Upper lobe of left lung (tissue), 6 donors: ENCODE measurements at regions not wholly inside any gene's neighbourhood (a gene's known extent, or its start where the extent isn't known, plus 50 kb on each side); places are given as distances from the start of the nearest gene placed in this dataset.

Source experiments
- ATAC-seq, 2 donors: fragments of 200-7000 bp; cut with Tn5 transposase; one replicate each; pipeline ENCODE4 v1.9.1; 2022; ENCODE audit warnings: mild to moderate bottlenecking in 2 of 2, moderate library complexity in 2 of 2; ENCODE audit not compliant: low FRiP score in 2 of 2
- DNase-seq, 2 donors: peaks; one replicate each; pipeline ENCODE4 v3.0.0-alpha.2; 2019 to 2020
- H3K27ac ChIP-seq, 4 donors: fragments of 200-600 bp; sonication (generic); one replicate each; pipeline ENCODE4 v1.5.1; 2016 to 2019
- H3K27me3 ChIP-seq, 4 donors: fragments of 200-600 bp; sonication (generic); one replicate each; pipeline ENCODE4 v1.5.1; 2017 to 2019
- H3K36me3 ChIP-seq, 4 donors: fragments of 200-600 bp; sonication (generic); one replicate each; pipeline ENCODE4 v1.5.1; 2016 to 2019
- H3K4me1 ChIP-seq, 4 donors: fragments of 200-600 bp; sonication (generic); one replicate each; pipeline ENCODE4 v1.5.1; 2018 to 2019
- H3K4me3 ChIP-seq, 4 donors: fragments of 200-600 bp; sonication (generic); one replicate each; pipeline ENCODE4 v1.5.1; 2017 to 2019; ENCODE audit warnings: mild to moderate bottlenecking in 2 of 4, moderate library complexity in 1 of 4
- H3K9me3 ChIP-seq, 4 donors: fragments of 200-600 bp; sonication (generic); one replicate each; pipeline ENCODE4 v1.5.1; 2018 to 2019
- CTCF ChIP-seq, 6 experiments: fragments of 450-650 bp in 4 of 6; fragments of 200-600 bp in 2 of 6; sonication (generic) in 2 of 6; IDR thresholded peaks; one replicate each; pipeline ENCODE4 v1.5.1; 2016 to 2019; ENCODE audit warnings: antibody characterized with exemption in 6 of 6
- EP300 ChIP-seq, 4 donors: sonication (generic); formaldehyde crosslinking; IDR thresholded peaks; one replicate each; pipeline ENCODE4 v1.5.1; 2017; ENCODE audit warnings: antibody characterized with exemption in 4 of 4, control low read depth in 2 of 4
- POLR2A ChIP-seq, 4 donors: fragments of 450-650 bp; IDR thresholded peaks; one replicate each; pipeline ENCODE4 v1.5.1; 2016 to 2017; ENCODE audit warnings: antibody characterized with exemption in 4 of 4, mild to moderate bottlenecking in 2 of 4
- POLR2AphosphoS5 ChIP-seq, 2 donors: sonication (generic); formaldehyde crosslinking; IDR thresholded peaks; one replicate each; pipeline ENCODE4 v1.5.1; 2017; ENCODE audit warnings: antibody characterized with exemption in 2 of 2
- WGBS, 2 donors: methylation state at CpG; one replicate each; pipeline ENCODE4 v1.1.5; 2017 to 2018; 5-methylcytosine and 5-hydroxymethylcytosine counted together
- donor health status: DM: no; HTN: no; CAD: no; lungs with moderate emphysema.
- donor health status: DM: no; HTN: yes; CAD: no; lungs with severe emphysema.

- H3K9me3 ChIP-seq: no peaks in the 10 kb centered on the region
Measured at GRCh38 chr1:25023826-25024225, 93.8 kb upstream of the RUNX3 start.

GRCh38 chr1:25023190-25023578 is 93.1 kb upstream of the RUNX3 start:
- TF ChIP-seq CTCF (IDR thresholded peaks at IDR 0.05) (no peak), EP300 (IDR thresholded peaks at IDR 0.05) (no peak), POLR2A (IDR thresholded peaks at IDR 0.05) (no peak), POLR2AphosphoS5 (IDR thresholded peaks at IDR 0.05) (no peak)
- no peak for DNase-seq
- Histone ChIP-seq H3K27me3 (no peaks in the 10 kb centered on the region), H3K4me1 (peaks cover 11 to 34% (median 16%) of the 10 kb centered on the region in 4 donors), H3K36me3 (no peaks in the 10 kb centered on the region), H3K4me3 (no peak overlapping the region), H3K27ac (peak overlapping the region; percentile 63 to 86 (median 76)), H3K9me3 (no peaks in the 10 kb centered on the region)
- no peak for ATAC-seq
- 75 to 80% methylated on average over 6 of the region's 6 CpGs for WGBS, 2 donors

More at GRCh38 chr1:25023826-25024225, 93.8 kb upstream of the RUNX3 start:
- peaks cover 11 to 37% (median 19%) of the 10 kb centered on the region in 4 donors for H3K4me1 ChIP-seq
- no peak for TF ChIP-seq CTCF (IDR thresholded peaks at IDR 0.05)
- no peak for TF ChIP-seq POLR2A (IDR thresholded peaks at IDR 0.05)
- TF ChIP-seq EP300 (IDR thresholded peaks at IDR 0.05): no peak
- no peak for TF ChIP-seq POLR2AphosphoS5 (IDR thresholded peaks at IDR 0.05)
- H3K27me3 ChIP-seq: no peaks in the 10 kb centered on the region
- 93 to 100% methylated on average over 2 to 5 of the region's 5 CpGs for WGBS, 2 donors
- no peak for ATAC-seq
- peak overlapping the region in 1 of 4 donors; percentile 2 for H3K27ac ChIP-seq
- no peaks in the 10 kb centered on the region for H3K36me3 ChIP-seq
- DNase-seq: no peak
- H3K4me3 ChIP-seq: no peak overlapping the region

GRCh38 chr1:25022361-25023189 is 92.5 kb upstream of the RUNX3 start:
- WGBS, 2 donors: 13 to 16% methylated on average over 8 to 18 of the region's 20 CpGs
- Histone ChIP-seq H3K36me3 (no peaks in the 10 kb centered on the region), H3K4me1 (peaks cover 11 to 34% (median 16%) of the 10 kb centered on the region in 4 donors), H3K4me3 (peak overlapping the region in 1 of 4 donors; percentile 7), H3K27me3 (no peaks in the 10 kb centered on the region), H3K9me3 (no peaks in the 10 kb centered on the region), H3K27ac (peak overlapping the region; percentile 63 to 86 (median 76))
- peak; percentile 86 to 89 for DNase-seq
- ATAC-seq: peak; percentile 78 to 81
- TF ChIP-seq CTCF (IDR thresholded peaks at IDR 0.05) (no peak), EP300 (IDR thresholded peaks at IDR 0.05) (peak in 3 of 4 donors; percentile 38 to 81 (median 55)), POLR2AphosphoS5 (IDR thresholded peaks at IDR 0.05) (peak; percentile 15 to 62), POLR2A (IDR thresholded peaks at IDR 0.05) (peak in 1 of 4 donors; percentile 47)

GRCh38 chr1:25021591-25022215 is 91.6 kb upstream of the RUNX3 start:
- 80 to 84% methylated on average over 8 to 9 of the region's 9 CpGs for WGBS, 2 donors
- H3K4me3 ChIP-seq: no peak overlapping the region
- DNase-seq (no peak), ATAC-seq (no peak)
- H3K36me3 ChIP-seq: no peaks in the 10 kb centered on the region
- no peak for TF ChIP-seq POLR2AphosphoS5 (IDR thresholded peaks at IDR 0.05)
- no peak for TF ChIP-seq POLR2A (IDR thresholded peaks at IDR 0.05)
- TF ChIP-seq CTCF (IDR thresholded peaks at IDR 0.05): no peak
- no peak for TF ChIP-seq EP300 (IDR thresholded peaks at IDR 0.05)
- H3K27ac ChIP-seq: peak overlapping the region in 3 of 4 donors; percentile 72 to 86 (median 81)
- no peaks in the 10 kb centered on the region for H3K9me3 ChIP-seq
- no peaks in the 10 kb centered on the region for H3K27me3 ChIP-seq
- peaks cover 11 to 29% (median 16%) of the 10 kb centered on the region in 4 donors for H3K4me1 ChIP-seq
